ENCODE measurements at regions not wholly inside any gene's neighbourhood (a gene's known extent, or its start where the extent isn't known, plus 50 kb on each side); places are given as distances from the start of the nearest gene placed in this dataset.

- Mint-ChIP-seq H3K27me3 (ENCODE audit: unreplicated experiment) (no peaks in the 10 kb centered on the region), H3K9me3 (ENCODE audit: low read depth, unreplicated experiment) (no peaks in the 10 kb centered on the region), H3K36me3 (ENCODE audit: insufficient read depth, unreplicated experiment) (no peaks in the 10 kb centered on the region), H3K4me1 (ENCODE audit: low read depth, unreplicated experiment) (no peaks in the 10 kb centered on the region), H3K27ac (ENCODE audit: unreplicated experiment) (no peak overlapping the region), H3K4me3 (ENCODE audit: low read depth, unreplicated experiment) (no peak overlapping the region)
- intact Hi-C loops (cut with micrococcal nuclease; ENCODE audit: unreplicated experiment), result no loop called here
- CTCF ChIA-PET, result no interaction called here
- DNase-seq, result no peak
- no peak for TF ChIP-seq CTCF (IDR thresholded peaks at IDR 0.05; ENCODE audit: unreplicated experiment)
- no TSS peak for BruUV-seq (replicated peaks)
Measured at GRCh38 chr4:37054531-37055077, 189.9 kb upstream of the NWD2 start.

- CTCF ChIA-PET, result no interaction called here
- no TSS peak for BruUV-seq (replicated peaks)
- no peak overlapping the region for H3K4me3 Mint-ChIP-seq (ENCODE audit: low read depth, unreplicated experiment)
Measured at GRCh38 chr4:37058826-37059225, 185.7 kb upstream of the NWD2 start.

GRCh38 chr4:37066159-37066558 lies 178.4 kb upstream of the NWD2 start:
- DNase-seq, result peak; percentile 1
- Mint-ChIP-seq H3K27me3 (ENCODE audit: unreplicated experiment) (no peaks in the 10 kb centered on the region), H3K36me3 (ENCODE audit: insufficient read depth, unreplicated experiment) (no peaks in the 10 kb centered on the region), H3K27ac (ENCODE audit: unreplicated experiment) (no peak overlapping the region), H3K4me1 (ENCODE audit: low read depth, unreplicated experiment) (no peaks in the 10 kb centered on the region), H3K4me3 (ENCODE audit: low read depth, unreplicated experiment) (no peak overlapping the region), H3K9me3 (ENCODE audit: low read depth, unreplicated experiment) (peaks cover 4% of the 10 kb centered on the region)
- no peak for TF ChIP-seq CTCF (IDR thresholded peaks at IDR 0.05; ENCODE audit: unreplicated experiment)
- CTCF ChIA-PET, result no interaction called here
- BruUV-seq (replicated peaks), result no TSS peak
- intact Hi-C loops (cut with micrococcal nuclease; ENCODE audit: unreplicated experiment), result no loop called here

More at GRCh38 chr4:37058826-37059225, 185.7 kb upstream of the NWD2 start:
- Mint-ChIP-seq H3K9me3 (ENCODE audit: low read depth, unreplicated experiment) (no peaks in the 10 kb centered on the region), H3K27ac (ENCODE audit: unreplicated experiment) (no peak overlapping the region), H3K4me1 (ENCODE audit: low read depth, unreplicated experiment) (no peaks in the 10 kb centered on the region), H3K27me3 (ENCODE audit: unreplicated experiment) (no peaks in the 10 kb centered on the region), H3K36me3 (ENCODE audit: insufficient read depth, unreplicated experiment) (no peaks in the 10 kb centered on the region)
- DNase-seq, result no peak
- TF ChIP-seq CTCF (IDR thresholded peaks at IDR 0.05; ENCODE audit: unreplicated experiment), result no peak
- intact Hi-C loops (cut with micrococcal nuclease; ENCODE audit: unreplicated experiment), result no loop called here

- peak; percentile 6 for DNase-seq
- Mint-ChIP-seq H3K9me3 (ENCODE audit: low read depth, unreplicated experiment) (peaks cover 4% of the 10 kb centered on the region), H3K36me3 (ENCODE audit: insufficient read depth, unreplicated experiment) (no peaks in the 10 kb centered on the region), H3K4me1 (ENCODE audit: low read depth, unreplicated experiment) (no peaks in the 10 kb centered on the region), H3K27ac (ENCODE audit: unreplicated experiment) (no peak overlapping the region), H3K4me3 (ENCODE audit: low read depth, unreplicated experiment) (no peak overlapping the region), H3K27me3 (ENCODE audit: unreplicated experiment) (no peaks in the 10 kb centered on the region)
- CTCF ChIA-PET, result no interaction called here
- intact Hi-C loops (cut with micrococcal nuclease; ENCODE audit: unreplicated experiment), result no loop called here
- TF ChIP-seq CTCF (IDR thresholded peaks at IDR 0.05; ENCODE audit: unreplicated experiment), result no peak
- BruUV-seq (replicated peaks), result no TSS peak
Measured at GRCh38 chr4:37068580-37068979, 176.0 kb upstream of the NWD2 start.

Data from Calu3 (cell line).